ENCODE measurements at regions not wholly inside any gene's neighbourhood (a gene's known extent, or its start where the extent isn't known, plus 50 kb on each side); places are given as distances from the start of the nearest gene placed in this dataset.

DNA sequence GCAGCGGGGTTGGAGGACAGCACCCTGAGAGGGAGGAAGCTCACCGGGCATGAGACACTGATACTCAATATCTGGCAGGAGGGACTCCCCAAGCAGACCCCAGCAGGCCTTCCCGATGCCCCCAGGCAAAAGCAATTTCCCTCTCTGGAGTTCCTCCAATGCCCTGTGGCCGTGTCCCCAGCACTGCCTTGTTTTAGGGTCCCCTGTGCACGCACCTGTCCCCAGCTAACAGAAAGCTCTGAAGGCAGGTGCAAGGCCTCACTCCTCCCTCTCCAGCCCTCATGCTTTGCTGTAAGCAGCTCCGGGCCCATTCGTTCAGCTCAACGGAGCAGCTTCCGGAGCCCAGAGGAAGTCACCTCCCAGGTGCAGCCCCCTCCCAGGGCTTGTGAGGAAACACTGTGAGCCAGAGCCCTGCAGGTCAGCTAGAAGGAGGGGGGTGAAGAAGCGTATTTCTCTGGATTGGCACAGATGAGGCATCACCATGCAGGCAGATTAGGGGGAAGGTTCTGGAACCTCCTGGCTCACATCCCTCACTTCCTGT, 50.3 kb upstream of the ID2 start:
- no peak overlapping the region for H3K27ac ChIP-seq (ENCODE audit: insufficient read length, low read depth, low read length)
- H3K27ac Mint-ChIP-seq, result no peak overlapping the region
- no peak overlapping the region for H3K9ac ChIP-seq (ENCODE audit: extremely low read depth, insufficient read length, low read length)
- H3K36me3 Mint-ChIP-seq (ENCODE audit: insufficient read depth in 1 of 3, low read depth in 3 of 3), result no peaks in the 10 kb centered on the region; a peak in 1 of 7 replicates
- no peak overlapping the region for H3K18ac ChIP-seq (ENCODE audit: insufficient read length, low read depth, low read length)
- H3K4me3 Mint-ChIP-seq, result no peak overlapping the region
- H3K27me3 Mint-ChIP-seq (ENCODE audit: low read depth), result peaks cover 13% of the 10 kb centered on the region
- H3K27me3 ChIP-seq (ENCODE audit: insufficient read depth, low read length), result no peaks in the 10 kb centered on the region
- no peak overlapping the region for H2BK12ac ChIP-seq (ENCODE audit: insufficient read length, low read depth, low read length)
- no peak overlapping the region for H3K23ac ChIP-seq (ENCODE audit: insufficient read length, low read depth, low read length)
- 0 out of 2 replicates have a peak overlapping the region, but pooled peaks have one; percentile 72 for H2BK15ac ChIP-seq (ENCODE audit: low read depth, low read length)
- H2AK5ac ChIP-seq (ENCODE audit: insufficient read length, low read length), result no peak overlapping the region
- H3K56ac ChIP-seq (ENCODE audit: insufficient read length, low read depth, low read length), result no peak overlapping the region
- no peaks in the 10 kb centered on the region for H3K23me2 ChIP-seq (ENCODE audit: insufficient read length, low read depth, low read length, poor library complexity, severe bottlenecking)
- H2BK5ac ChIP-seq (ENCODE audit: insufficient read length, low read length), result no peak overlapping the region
- H3K9me3 ChIP-seq (ENCODE audit: control insufficient read depth, low read depth, low read length), result no peaks in the 10 kb centered on the region
- no peak overlapping the region for H2BK120ac ChIP-seq (ENCODE audit: low read depth, low read length, poor library complexity, severe bottlenecking)
- H3K9me3 Mint-ChIP-seq, result no peaks in the 10 kb centered on the region; a peak in 1 of 5 replicates
- no peak for DNase-seq
- H2BK20ac ChIP-seq (ENCODE audit: low read depth, low read length, poor library complexity, severe bottlenecking), result no peak overlapping the region
- H3K4me1 Mint-ChIP-seq, result peaks cover 32 to 34% of the 10 kb centered on the region in 2 experiments
- H3K14ac ChIP-seq (ENCODE audit: insufficient read depth, low read length), result no peak overlapping the region
- H4K5ac ChIP-seq (ENCODE audit: insufficient read length, low read depth, low read length), result no peak overlapping the region
- H4K20me1 ChIP-seq (ENCODE audit: control insufficient read depth, insufficient read depth, insufficient read length), result no peaks in the 10 kb centered on the region
- H4K91ac ChIP-seq (ENCODE audit: insufficient read length, low read depth, low read length), result no peak overlapping the region
- no peak overlapping the region for H3K4me2 ChIP-seq (ENCODE audit: insufficient read depth, insufficient read length, low read length)
- TF ChIP-seq, protein P1, sequence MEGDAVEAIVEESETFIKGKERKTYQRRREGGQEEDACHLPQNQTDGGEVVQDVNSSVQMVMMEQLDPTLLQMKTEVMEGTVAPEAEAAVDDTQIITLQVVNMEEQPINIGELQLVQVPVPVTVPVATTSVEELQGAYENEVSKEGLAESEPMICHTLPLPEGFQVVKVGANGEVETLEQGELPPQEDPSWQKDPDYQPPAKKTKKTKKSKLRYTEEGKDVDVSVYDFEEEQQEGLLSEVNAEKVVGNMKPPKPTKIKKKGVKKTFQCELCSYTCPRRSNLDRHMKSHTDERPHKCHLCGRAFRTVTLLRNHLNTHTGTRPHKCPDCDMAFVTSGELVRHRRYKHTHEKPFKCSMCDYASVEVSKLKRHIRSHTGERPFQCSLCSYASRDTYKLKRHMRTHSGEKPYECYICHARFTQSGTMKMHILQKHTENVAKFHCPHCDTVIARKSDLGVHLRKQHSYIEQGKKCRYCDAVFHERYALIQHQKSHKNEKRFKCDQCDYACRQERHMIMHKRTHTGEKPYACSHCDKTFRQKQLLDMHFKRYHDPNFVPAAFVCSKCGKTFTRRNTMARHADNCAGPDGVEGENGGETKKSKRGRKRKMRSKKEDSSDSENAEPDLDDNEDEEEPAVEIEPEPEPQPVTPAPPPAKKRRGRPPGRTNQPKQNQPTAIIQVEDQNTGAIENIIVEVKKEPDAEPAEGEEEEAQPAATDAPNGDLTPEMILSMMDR (conservative IDR thresholded peaks at IDR 0.05), result no peak
- no peak overlapping the region for H3T11ph ChIP-seq (ENCODE audit: low read length)
- no CpG with 5 or more reads among the region's 10 CpGs for WGBS (ENCODE audit: extremely low coverage, insufficient read length, low lambda C conversion rate)
- H4K8ac ChIP-seq (replicated peaks; ENCODE audit: insufficient read length, low read depth, low read length), result no peak overlapping the region
- no peak overlapping the region for H2AFZ ChIP-seq (ENCODE audit: low read length)
- no peak overlapping the region for H3K4ac ChIP-seq (ENCODE audit: low read depth, low read length)
- no peaks in the 10 kb centered on the region for H3K79me2 ChIP-seq (ENCODE audit: insufficient read depth, low read length)
- H3K4me1 ChIP-seq (ENCODE audit: insufficient read depth, low read length), result no peaks in the 10 kb centered on the region
- no peaks in the 10 kb centered on the region for H3K79me1 ChIP-seq (ENCODE audit: insufficient read depth, low read depth, low read length, poor library complexity, severe bottlenecking)

Data from H9 (cell line).